Karpas-422 (cell line): ENCODE measurements at regions not wholly inside any gene's neighbourhood (a gene's known extent, or its start where the extent isn't known, plus 50 kb on each side); places are given as distances from the start of the nearest gene placed in this dataset.
"Not testable (repeated sequence)": the region's sequence is repeated elsewhere in the genome, so short reads cannot be mapped to it uniquely, and the experiment has no call there.

Experiments used
- DNase-seq: peaks from one replicate; pipeline ENCODE4 v3.0.0-alpha.2; 2015
- H2AFZ ChIP-seq: fragments of 200-600 bp; sonication (generic); 2 replicates; pipeline ENCODE4 v1.6.1; 2014; ENCODE audit warnings: antibody characterized with exemption, low read length, mixed read lengths
- H3K27ac ChIP-seq: fragments of 200-600 bp; sonication (generic); 2 replicates; pipeline ENCODE4 v1.5.1; 2014; ENCODE audit warnings: mild to moderate bottlenecking, low read length, moderate library complexity
- H3K27me3 ChIP-seq: fragments of 200-600 bp; sonication (generic); 2 replicates; pipeline ENCODE4 v1.6.1; 2014; ENCODE audit warnings: low read length, mixed read lengths
- H3K36me3 ChIP-seq: fragments of 200-600 bp; sonication (generic); 2 replicates; pipeline ENCODE4 v1.6.1; 2014; ENCODE audit warnings: low read length, mixed read lengths; ENCODE audit not compliant: insufficient read depth
- H3K4me1 ChIP-seq: fragments of 200-600 bp; sonication (generic); 2 replicates; pipeline ENCODE4 v1.6.1; 2014; ENCODE audit warnings: mild to moderate bottlenecking, low read length, mixed read lengths
- H3K4me2 ChIP-seq: fragments of 200-600 bp; sonication (generic); 2 replicates; pipeline ENCODE4 v1.6.1; 2014; ENCODE audit warnings: low read length, low read depth, mild to moderate bottlenecking; ENCODE audit not compliant: poor library complexity, severe bottlenecking
- H3K4me3 ChIP-seq: fragments of 200-600 bp; sonication (generic); 2 replicates; pipeline ENCODE4 v1.5.1; 2014; ENCODE audit warnings: mild to moderate bottlenecking, antibody characterized with exemption, low read length, mixed read lengths
- H3K79me2 ChIP-seq: fragments of 200-600 bp; sonication (generic); 2 replicates; pipeline ENCODE4 v1.6.1; 2014; ENCODE audit warnings: mild to moderate bottlenecking, low read length, mixed read lengths
- H3K9ac ChIP-seq: fragments of 200-600 bp; sonication (generic); 2 replicates; pipeline ENCODE4 v1.6.0; 2014; ENCODE audit warnings: low read length
- H3K9me2 ChIP-seq: fragments of 200-600 bp; sonication (generic), shearing (Covaris generic); replicated peaks from 2 replicates; pipeline ENCODE4 v1.6.0; 2014; ENCODE audit warnings: mild to moderate bottlenecking, low read length, moderate library complexity; ENCODE audit not compliant: insufficient read depth
- H3K9me3 ChIP-seq: fragments of 300-700, 200-600 bp; sonication (generic); 2 replicates; pipeline ENCODE4 v1.6.1; 2014; ENCODE audit warnings: low read length, mixed read lengths
- H4K20me1 ChIP-seq: fragments of 200-600 bp; sonication (generic); 2 replicates; pipeline ENCODE4 v1.6.1; 2014; ENCODE audit warnings: mild to moderate bottlenecking, antibody characterized with exemption, low read length, low read depth; ENCODE audit not compliant: insufficient read depth

GRCh38 chr4:189600718-189601435, 339.8 kb upstream of the FRG1 start:
- Histone ChIP-seq H3K79me2 (no peaks in the 10 kb centered on the region), H2AFZ (no peak overlapping the region), H3K27ac (no peak overlapping the region), H4K20me1 (no peaks in the 10 kb centered on the region), H3K9ac (no peak overlapping the region), H3K36me3 (no peaks in the 10 kb centered on the region), H3K4me3 (no peak overlapping the region), H3K9me2 (no peaks in the 10 kb centered on the region), H3K4me1 (no peaks in the 10 kb centered on the region), H3K27me3 (no peaks in the 10 kb centered on the region), H3K9me3 (no peaks in the 10 kb centered on the region), H3K4me2 (no peak overlapping the region)
- DNase-seq = no peak

GRCh38 chr4:189602827-189603226, 337.8 kb upstream of the FRG1 start:
- H3K36me3 ChIP-seq, DNase-seq, H3K27me3 ChIP-seq, H3K79me2 ChIP-seq, H3K4me1 ChIP-seq, H3K9ac ChIP-seq, H3K4me2 ChIP-seq, H3K27ac ChIP-seq, H3K9me3 ChIP-seq, H3K4me3 ChIP-seq, H3K9me2 ChIP-seq, H2AFZ ChIP-seq, H4K20me1 ChIP-seq: not testable (repeated sequence)

GRCh38 chr4:189610571-189610970, 330.1 kb upstream of the FRG1 start:
- not testable (repeated sequence) for H3K27me3 ChIP-seq, H3K27ac ChIP-seq, H3K9me3 ChIP-seq, H3K4me3 ChIP-seq, H2AFZ ChIP-seq, H4K20me1 ChIP-seq, DNase-seq, H3K4me1 ChIP-seq, H3K4me2 ChIP-seq, H3K79me2 ChIP-seq, H3K9ac ChIP-seq, H3K9me2 ChIP-seq, H3K36me3 ChIP-seq

- no peak for DNase-seq
- no peaks in the 10 kb centered on the region for H3K79me2 ChIP-seq
- no peaks in the 10 kb centered on the region for H3K4me1 ChIP-seq
- no peak overlapping the region for H3K4me3 ChIP-seq
- H2AFZ ChIP-seq = no peak overlapping the region
- H3K9me2 ChIP-seq = no peaks in the 10 kb centered on the region
- no peaks in the 10 kb centered on the region for H4K20me1 ChIP-seq
- H3K9ac ChIP-seq = no peak overlapping the region
- H3K27ac ChIP-seq = no peak overlapping the region
- H3K27me3 ChIP-seq = no peaks in the 10 kb centered on the region
- H3K9me3 ChIP-seq = no peaks in the 10 kb centered on the region
- no peaks in the 10 kb centered on the region for H3K36me3 ChIP-seq
- no peak overlapping the region for H3K4me2 ChIP-seq
Measured at GRCh38 chr4:189613207-189613606, 327.5 kb upstream of the FRG1 start.

- Histone ChIP-seq H3K36me3 (no peaks in the 10 kb centered on the region), H3K9me2 (no peaks in the 10 kb centered on the region), H3K79me2 (no peaks in the 10 kb centered on the region), H2AFZ (no peak overlapping the region), H3K27me3 (no peaks in the 10 kb centered on the region), H3K9me3 (no peaks in the 10 kb centered on the region), H3K27ac (no peak overlapping the region), H3K4me3 (no peak overlapping the region), H3K4me1 (no peaks in the 10 kb centered on the region), H3K4me2 (no peak overlapping the region), H3K9ac (no peak overlapping the region), H4K20me1 (no peaks in the 10 kb centered on the region)
- no peak for DNase-seq
Measured at GRCh38 chr4:189615217-189615663, 325.4 kb upstream of the FRG1 start.

GRCh38 chr4:189617741-189618140, 322.9 kb upstream of the FRG1 start:
- not testable (repeated sequence) for H4K20me1 ChIP-seq, H3K4me1 ChIP-seq, H3K9ac ChIP-seq, H3K27ac ChIP-seq, H3K4me2 ChIP-seq, H3K4me3 ChIP-seq, H3K79me2 ChIP-seq, H3K27me3 ChIP-seq, H2AFZ ChIP-seq, H3K36me3 ChIP-seq, DNase-seq, H3K9me2 ChIP-seq, H3K9me3 ChIP-seq

GRCh38 chr4:189619441-189620250, 321.0 kb upstream of the FRG1 start:
- not testable (repeated sequence) for DNase-seq

GRCh38 chr4:189622574-189622973, 318.1 kb upstream of the FRG1 start:
- H3K4me3 ChIP-seq, H3K9me3 ChIP-seq, H3K9me2 ChIP-seq, H3K4me1 ChIP-seq, H3K79me2 ChIP-seq, H3K27ac ChIP-seq, DNase-seq, H3K4me2 ChIP-seq, H2AFZ ChIP-seq, H3K9ac ChIP-seq, H3K36me3 ChIP-seq, H4K20me1 ChIP-seq, H3K27me3 ChIP-seq: not testable (repeated sequence)

More at GRCh38 chr4:189619441-189620250, 321.0 kb upstream of the FRG1 start:
- not testable (repeated sequence) for H3K27me3 ChIP-seq, H3K4me1 ChIP-seq, H3K36me3 ChIP-seq, H2AFZ ChIP-seq, H3K4me2 ChIP-seq, H3K9me2 ChIP-seq, H3K9ac ChIP-seq, H3K27ac ChIP-seq, H4K20me1 ChIP-seq, H3K9me3 ChIP-seq, H3K79me2 ChIP-seq, H3K4me3 ChIP-seq
